HCT116 (cell line): ENCODE measurements at regions not wholly inside any gene's neighbourhood (a gene's known extent, or its start where the extent isn't known, plus 50 kb on each side); places are given as distances from the start of the nearest gene placed in this dataset.

Experiments
- ATAC-seq: fragments of 200-7000 bp; cut with Tn5 transposase; 2 replicates; pipeline ENCODE4 v1.9.1; 2020; ENCODE audit warnings: mild to moderate bottlenecking, moderate library complexity
- BruUV-seq: library from RNA; stranded (reverse); fragments of 400-500 nt; replicated peaks from 2 replicates; lab custom pipeline; 2021; lab: Mats Ljungman, UMichigan
- CTCF ChIA-PET: fragments of 300-600 bp; sonication (Branson Sonifier 250); formaldehyde crosslinking; loops from one replicate; lab custom pipeline; 2021; ENCODE audit warnings: antibody characterized with exemption; lab: Charles Lee
- POLR2A ChIA-PET: fragments of 300-600, 350-600 bp; sonication (Branson Sonifier 250); formaldehyde crosslinking; loops from one replicate; lab custom pipeline; 2021; ENCODE audit warnings: antibody characterized with exemption; lab: Charles Lee
- RAD21 ChIA-PET, 2 experiments: fragments of 300-600 bp; sonication (Branson Sonifier 250); formaldehyde crosslinking; loops; one replicate each; lab custom pipeline; 2023; ENCODE audit warnings: low total read pairs in 2 of 2; ENCODE audit not compliant: uncharacterized antibody in 2 of 2, unreplicated experiment in 2 of 2, low non-redundant PET in 1 of 2; lab: Charles Lee
- DNase-seq: peaks from one replicate; pipeline ENCODE4 v3.0.0-alpha.2; 2010; ENCODE audit warnings: low read depth, low spot score
- H2AFZ ChIP-seq: fragments of 200-600 bp; shearing (Covaris generic), sonication (generic); 2 replicates; pipeline ENCODE4 v1.6.1; 2017; ENCODE audit warnings: low read depth, mixed run types, mixed read lengths, antibody characterized with exemption, low read length; ENCODE audit not compliant: poor library complexity, severe bottlenecking
- H3K27ac ChIP-seq: 2 replicates; pipeline ENCODE4 v1.5.1; 2012; ENCODE audit warnings: low read depth, low read length
- H3K27me3 ChIP-seq: fragments of 200-600 bp; sonication (generic); 2 replicates; pipeline ENCODE4 v1.6.1; 2016; ENCODE audit warnings: mixed run types, low read length, mixed read lengths; ENCODE audit not compliant: insufficient read depth
- H3K36me3 ChIP-seq, 2 experiments: fragments of 200-500 bp in 1 of 2; fragments of 200-600 bp in 1 of 2; sonication (Bioruptor generic) in 1 of 2; sonication (generic) in 1 of 2; 2 replicates each; pipeline versions ENCODE4 v1.5.1 to v1.6.1; 2014 to 2016; ENCODE audit warnings: low read length in 2 of 2, inconsistent platforms in 1 of 2, mixed read lengths in 1 of 2, mixed run types in 1 of 2; ENCODE audit not compliant: insufficient read depth in 2 of 2, control insufficient read depth in 1 of 2
- H3K4me1 ChIP-seq, 2 experiments: fragments of 200-600 bp in 1 of 2; sonication (generic) in 1 of 2; 2 replicates each; pipeline versions ENCODE4 v1.5.1 to v1.6.1; 2012 to 2017; ENCODE audit warnings: low read length in 2 of 2, inconsistent platforms in 1 of 2, mild to moderate bottlenecking in 1 of 2, mixed read lengths in 1 of 2, mixed run types in 1 of 2, moderate library complexity in 1 of 2; ENCODE audit not compliant: insufficient read depth in 2 of 2, control insufficient read depth in 1 of 2
- H3K4me2 ChIP-seq: fragments of 200-600 bp; sonication (generic); 2 replicates; pipeline ENCODE4 v1.6.1; 2017; ENCODE audit warnings: mixed run types, low read length, mixed read lengths
- H3K4me3 ChIP-seq, 2 experiments: fragments of 200-600 bp in 1 of 2; sonication (generic) in 1 of 2; replicated peaks in 1 of 2; 2 replicates each; pipeline ENCODE4 v1.5.1; 2011 to 2016; ENCODE audit warnings: low read length in 2 of 2, control low read depth in 1 of 2, low read depth in 1 of 2, mild to moderate bottlenecking in 1 of 2, mixed read lengths in 1 of 2, mixed run types in 1 of 2
- H3K79me2 ChIP-seq: fragments of 200-600 bp; sonication (generic); 2 replicates; pipeline ENCODE4 v1.6.1; 2017; ENCODE audit warnings: mild to moderate bottlenecking, mixed run types, low read length, moderate library complexity, mixed read lengths; ENCODE audit not compliant: insufficient read depth
- H3K9ac ChIP-seq: fragments of 200-600 bp; sonication (generic); 2 replicates; pipeline ENCODE4 v1.6.1; 2016; ENCODE audit warnings: low read length, mixed read lengths
- H3K9me2 ChIP-seq: fragments of 200-600 bp; sonication (generic), shearing (Covaris generic); 2 replicates; pipeline ENCODE4 v1.6.1; 2017; ENCODE audit warnings: mixed run types, mild to moderate bottlenecking, moderate library complexity; ENCODE audit not compliant: insufficient read depth
- H3K9me3 ChIP-seq, 2 experiments: fragments of 200-500 bp in 1 of 2; fragments of 200-600 bp in 1 of 2; sonication (Bioruptor generic) in 1 of 2; sonication (generic) in 1 of 2; 2 replicates each; pipeline ENCODE4 v1.6.1; 2014 to 2017; ENCODE audit warnings: low read length in 2 of 2, mixed read lengths in 2 of 2, inconsistent platforms in 1 of 2, low read depth in 1 of 2, mild to moderate bottlenecking in 1 of 2, mixed run types in 1 of 2, moderate library complexity in 1 of 2; ENCODE audit not compliant: control insufficient read depth in 1 of 2, insufficient read depth in 1 of 2
- H4K20me1 ChIP-seq: fragments of 200-600 bp; sonication (generic), shearing (Covaris generic); 2 replicates; pipeline ENCODE4 v1.6.1; 2017; ENCODE audit warnings: mixed run types, mild to moderate bottlenecking, moderate library complexity; ENCODE audit not compliant: insufficient read depth
- ATF3 ChIP-seq: IDR thresholded peaks from 2 replicates; pipeline ENCODE4 v1.6.1; 2012
- CBX3 ChIP-seq: IDR thresholded peaks from 2 replicates; pipeline ENCODE4 v1.6.1; 2012; ENCODE audit warnings: low read depth
- CEBPB ChIP-seq: IDR thresholded peaks from 2 replicates; pipeline ENCODE4 v1.6.1; 2012; ENCODE audit warnings: low read depth
- CTCF ChIP-seq, 3 experiments: fragments of 200-600 bp in 1 of 3; sonication (generic) in 1 of 3; IDR thresholded peaks in 2 of 3; conservative IDR thresholded peaks in 1 of 3; 2 replicates each; pipeline ENCODE4 v1.5.1; 2012 to 2017; ENCODE audit warnings: low read depth in 2 of 3, low read length in 2 of 3, antibody characterized with exemption in 1 of 3, borderline replicate concordance in 1 of 3, control low read depth in 1 of 3, mild to moderate bottlenecking in 1 of 3, mixed read lengths in 1 of 3, mixed run types in 1 of 3, moderate library complexity in 1 of 3; ENCODE audit not compliant: insufficient read depth in 1 of 3
- EGR1 ChIP-seq: IDR thresholded peaks from 2 replicates; pipeline ENCODE4 v1.6.1; 2012; ENCODE audit warnings: low read depth
- ELF1 ChIP-seq: IDR thresholded peaks from 2 replicates; pipeline ENCODE4 v1.6.1; 2012; ENCODE audit warnings: low read depth, borderline replicate concordance
- JUND ChIP-seq: IDR thresholded peaks from 2 replicates; pipeline ENCODE4 v1.6.1; 2012
- POLR2A ChIP-seq: IDR thresholded peaks from 2 replicates; pipeline ENCODE4 v1.7.0; 2011; ENCODE audit warnings: borderline replicate concordance; ENCODE audit not compliant: insufficient read depth, insufficient read length; ENCODE audit errors: extremely low read depth
- POLR2AphosphoS5 ChIP-seq: IDR thresholded peaks from 2 replicates; pipeline ENCODE4 v1.6.1; 2011; ENCODE audit warnings: mild to moderate bottlenecking, low read depth, low read length, moderate library complexity
- RAD21 ChIP-seq: IDR thresholded peaks from 2 replicates; pipeline ENCODE4 v1.6.1; 2012; ENCODE audit warnings: low read depth, mild to moderate bottlenecking
- REST ChIP-seq: IDR thresholded peaks from 2 replicates; pipeline ENCODE4 v1.6.1; 2012; ENCODE audit warnings: low read depth
- SIN3A ChIP-seq: IDR thresholded peaks from 2 replicates; pipeline ENCODE4 v1.6.1; 2012; ENCODE audit warnings: low read depth
- TCF7L2 ChIP-seq: IDR thresholded peaks from 2 replicates; pipeline ENCODE4 v1.7.0; 2011; ENCODE audit warnings: borderline replicate concordance, inconsistent platforms; ENCODE audit not compliant: insufficient read depth, insufficient read length; ENCODE audit errors: extremely low read depth
- YY1 ChIP-seq: IDR thresholded peaks from 2 replicates; pipeline ENCODE4 v1.6.1; 2011; ENCODE audit warnings: low read length, low read depth, moderate library complexity, mild to moderate bottlenecking; ENCODE audit not compliant: insufficient replicate concordance; ENCODE audit errors: extremely low read depth
- ZBTB33 ChIP-seq: IDR thresholded peaks from 2 replicates; pipeline ENCODE4 v1.6.1; 2011; ENCODE audit warnings: mild to moderate bottlenecking, low read length, moderate library complexity; ENCODE audit not compliant: insufficient replicate concordance; ENCODE audit errors: extremely low read depth
- ZFX ChIP-seq: fragments of 450-650 bp; IDR thresholded peaks from 2 replicates; pipeline ENCODE4 v1.6.1; 2017
- ZNF274 ChIP-seq: fragments of 200-500 bp; sonication (Bioruptor generic); IDR thresholded peaks from 2 replicates; pipeline ENCODE4 v1.6.1; 2014; ENCODE audit warnings: mild to moderate bottlenecking, low read depth, low read length, inconsistent platforms
- intact Hi-C: fragments of 100-400 bp; cut with micrococcal nuclease; formaldehyde crosslinking; loops from 2 replicates; pipeline ENCODE4 v1.10.0; 2022

GRCh38 chr9:36765077-36765390 is 192.3 kb downstream of the MELK start:
- peaks cover 40% of the 10 kb centered on the region for H3K27me3 ChIP-seq
- no peak overlapping the region for H2AFZ ChIP-seq
- POLR2A ChIA-PET, result interaction anchor here (0.7 kb wide), 1 partner anchor 8 kb away, joined by 3 read pairs; no protein-coding TSS in a partner anchor
- no peaks in the 10 kb centered on the region for H3K9me2 ChIP-seq
- RAD21 ChIA-PET, result no interaction called here
- H3K4me2 ChIP-seq, result peak overlapping the region; percentile 96
- H3K36me3 ChIP-seq, result no peaks in the 10 kb centered on the region
- intact Hi-C loops, result no loop called here
- peaks cover 0 to 20% of the 10 kb centered on the region in 2 experiments; a peak in 1 of 4 replicates for H3K4me1 ChIP-seq
- ATAC-seq, result no peak
- no peak for TF ChIP-seq CTCF (IDR thresholded peaks at IDR 0.05 in 2 of 3, conservative IDR thresholded peaks at IDR 0.05 in 1 of 3; ENCODE audit: borderline replicate concordance in 1 of 3, insufficient read depth in 1 of 3, low read depth in 2 of 3, low read length in 2 of 3)
- TF ChIP-seq RAD21, result no peak
- TF ChIP-seq TCF7L2, result no peak
- no peak for TF ChIP-seq YY1
- no peak for TF ChIP-seq CEBPB
- TF ChIP-seq JUND, result no peak
- no peak for TF ChIP-seq ZBTB33
- no peak for TF ChIP-seq REST
- TF ChIP-seq ZFX, result no peak
- no peak for TF ChIP-seq ELF1
- TF ChIP-seq SIN3A, result no peak
- no peak for TF ChIP-seq ATF3
- TF ChIP-seq EGR1, result no peak
- TF ChIP-seq ZNF274, result no peak
- TF ChIP-seq POLR2AphosphoS5, result no peak
- TF ChIP-seq CBX3, result no peak
- no peak for TF ChIP-seq POLR2A
- H4K20me1 ChIP-seq, result no peaks in the 10 kb centered on the region
- CTCF ChIA-PET, result no interaction called here
- no TSS peak for BruUV-seq
- H3K9me3 ChIP-seq, result no peaks in the 10 kb centered on the region; a peak in 1 of 4 replicates
- no peaks in the 10 kb centered on the region for H3K79me2 ChIP-seq
- peak overlapping the region; percentile 82 for H3K27ac ChIP-seq
- H3K4me3 ChIP-seq, result peak overlapping the region; percentile 60 to 73
- DNase-seq, result no peak
- H3K9ac ChIP-seq, result peak overlapping the region; percentile 62; the same call in 1 of the 2 replicates
